Cardiac fibroblast (primary cell): ENCODE measurements at regions not wholly inside any gene's neighbourhood (a gene's known extent, or its start where the extent isn't known, plus 50 kb on each side); places are given as distances from the start of the nearest gene placed in this dataset.
A peak's percentile ranks its signal among the peaks of the same experiment; 100 is the strongest.
"Not testable (repeated sequence)": the region's sequence is repeated elsewhere in the genome, so short reads cannot be mapped to it uniquely, and the experiment has no call there.

ENCODE experiments used
- DNase-seq, 2 donors: peaks; one replicate each; pipeline versions ENCODE4 v3.0.0 to v3.0.0-alpha.2; 2010; ENCODE audit warnings: low read depth in 2 of 2
- H3K4me3 ChIP-seq, 2 donors: replicated peaks in 1 of 2; 1 replicate in 1 of 2; 2 replicates in 1 of 2; pipeline ENCODE4 v1.5.1; 2011; ENCODE audit warnings: low read depth in 2 of 2, low read length in 2 of 2, mild to moderate bottlenecking in 2 of 2, moderate library complexity in 1 of 2
- TF ChIP-seq, protein P1 (sequence below): IDR thresholded peaks from one replicate; pipeline ENCODE4 v1.5.1; 2011; ENCODE audit warnings: low read depth, mild to moderate bottlenecking, low read length, inconsistent platforms

DNA sequence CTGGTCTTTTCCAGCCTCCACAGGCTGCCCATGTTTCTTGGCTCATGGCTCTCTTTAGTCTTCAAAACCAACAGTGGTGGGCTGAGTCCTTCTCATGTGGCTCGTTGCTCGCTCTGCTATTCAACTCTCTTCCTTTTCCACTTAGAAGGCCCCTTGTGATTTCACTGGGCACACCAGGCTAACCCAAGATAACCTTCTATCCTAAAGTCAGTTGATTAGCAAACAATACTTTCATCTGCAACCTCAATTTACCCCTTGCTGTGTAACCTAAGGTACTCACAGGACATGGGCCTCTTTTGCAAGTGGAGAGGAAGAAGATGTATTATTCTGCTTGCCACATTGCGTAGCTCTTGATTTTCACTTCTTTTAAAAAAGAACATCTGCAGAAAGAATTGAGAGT lies 79.6 kb downstream of the UTRN start:
- no peak for DNase-seq
- TF ChIP-seq, protein P1, sequence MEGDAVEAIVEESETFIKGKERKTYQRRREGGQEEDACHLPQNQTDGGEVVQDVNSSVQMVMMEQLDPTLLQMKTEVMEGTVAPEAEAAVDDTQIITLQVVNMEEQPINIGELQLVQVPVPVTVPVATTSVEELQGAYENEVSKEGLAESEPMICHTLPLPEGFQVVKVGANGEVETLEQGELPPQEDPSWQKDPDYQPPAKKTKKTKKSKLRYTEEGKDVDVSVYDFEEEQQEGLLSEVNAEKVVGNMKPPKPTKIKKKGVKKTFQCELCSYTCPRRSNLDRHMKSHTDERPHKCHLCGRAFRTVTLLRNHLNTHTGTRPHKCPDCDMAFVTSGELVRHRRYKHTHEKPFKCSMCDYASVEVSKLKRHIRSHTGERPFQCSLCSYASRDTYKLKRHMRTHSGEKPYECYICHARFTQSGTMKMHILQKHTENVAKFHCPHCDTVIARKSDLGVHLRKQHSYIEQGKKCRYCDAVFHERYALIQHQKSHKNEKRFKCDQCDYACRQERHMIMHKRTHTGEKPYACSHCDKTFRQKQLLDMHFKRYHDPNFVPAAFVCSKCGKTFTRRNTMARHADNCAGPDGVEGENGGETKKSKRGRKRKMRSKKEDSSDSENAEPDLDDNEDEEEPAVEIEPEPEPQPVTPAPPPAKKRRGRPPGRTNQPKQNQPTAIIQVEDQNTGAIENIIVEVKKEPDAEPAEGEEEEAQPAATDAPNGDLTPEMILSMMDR, result no peak
- H3K4me3 ChIP-seq, result no peak overlapping the region

GRCh38 chr6:144365271-144365670 lies 80.1 kb downstream of the UTRN start:
- DNase-seq, result peak in 1 of 2 donors; percentile 42
- TF ChIP-seq, protein P1, result no peak
- H3K4me3 ChIP-seq, result no peak overlapping the region

GRCh38 chr6:144369696-144370095 lies 84.6 kb downstream of the UTRN start:
- not testable (repeated sequence) for DNase-seq, H3K4me3 ChIP-seq

DNA sequence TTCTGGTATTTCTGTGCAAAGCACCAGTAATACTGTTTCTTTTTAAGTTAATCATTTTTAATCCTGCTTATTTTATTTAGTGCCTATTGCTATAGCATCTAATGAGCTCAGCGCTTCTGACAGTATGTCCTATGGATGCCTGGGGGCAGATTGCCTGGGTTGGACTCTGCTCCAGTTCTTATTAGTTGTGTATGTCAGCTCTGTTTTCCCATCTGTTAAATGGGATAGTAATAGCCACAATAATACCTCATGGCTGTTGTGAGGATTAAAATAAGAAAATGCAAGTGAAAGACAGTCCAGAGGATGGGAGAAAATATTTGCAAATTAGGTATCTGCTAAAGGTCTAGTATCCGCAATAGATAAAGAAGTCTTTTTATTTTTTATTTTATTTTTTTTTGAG lies 87.0 kb downstream of the UTRN start:
- no peak for DNase-seq
- TF ChIP-seq, protein P1, result no peak
- H3K4me3 ChIP-seq, result no peak overlapping the region

DNA sequence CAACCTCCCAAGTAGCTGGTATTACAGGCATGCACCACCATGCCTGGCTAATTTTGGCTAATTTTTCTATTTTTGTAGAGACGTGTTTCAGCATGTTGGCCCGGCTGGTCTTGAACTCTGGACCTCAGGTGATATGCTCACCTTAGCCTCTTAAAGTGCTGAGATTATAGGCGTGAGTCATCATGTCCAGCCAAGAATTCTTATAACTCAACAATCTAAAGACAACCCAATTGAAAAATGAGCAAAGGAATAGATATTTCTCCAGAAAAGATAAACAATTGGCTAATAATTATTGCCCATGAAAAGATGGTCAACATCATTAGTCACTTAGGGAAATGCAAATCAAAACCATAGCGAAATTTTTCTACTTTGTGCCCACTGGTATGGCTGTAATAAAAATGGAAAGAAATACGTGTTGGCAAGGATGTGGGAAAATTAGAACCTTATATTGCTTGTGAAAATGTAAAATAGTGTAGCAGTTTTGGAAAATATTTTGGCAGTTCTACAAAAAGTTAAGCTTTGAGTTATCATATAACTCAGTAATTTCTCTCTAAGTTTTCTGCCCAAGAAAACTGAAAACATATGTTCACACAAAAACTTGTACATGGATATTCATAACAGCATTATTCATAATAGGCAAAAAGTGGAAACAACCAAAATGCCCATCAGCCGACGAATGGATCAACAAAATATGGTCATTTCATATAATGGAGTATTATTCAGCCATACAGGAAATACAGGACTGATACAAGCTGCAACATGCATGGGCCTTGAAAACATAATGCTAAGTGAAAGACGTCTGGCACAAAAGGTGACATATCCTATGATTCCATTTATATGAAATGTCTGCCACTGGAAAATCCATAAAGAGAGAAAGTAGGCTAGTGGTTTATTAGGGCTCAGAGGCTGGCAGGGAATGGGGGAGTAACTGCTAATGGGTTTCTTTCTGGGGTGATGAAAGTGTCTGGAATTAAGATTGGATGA lies 87.8 kb downstream of the UTRN start:
- TF ChIP-seq, protein P1, result no peak
- no peak overlapping the region for H3K4me3 ChIP-seq

GRCh38 chr6:144374525-144374924 lies 89.4 kb downstream of the UTRN start:
- H3K4me3 ChIP-seq, DNase-seq: not testable (repeated sequence)

More for the DNA sequence above, 87.8 kb downstream of the UTRN start:
- DNase-seq, result no peak

GRCh38 chr6:144377586-144378210 lies 92.6 kb downstream of the UTRN start:
- DNase-seq, result peak; percentile 58 to 78
- TF ChIP-seq, protein P1, result no peak
- H3K4me3 ChIP-seq, result no peak overlapping the region
